T-cell (primary cell): ENCODE measurements at regions not wholly inside any gene's neighbourhood (a gene's known extent, or its start where the extent isn't known, plus 50 kb on each side); places are given as distances from the start of the nearest gene placed in this dataset.
"Not testable (repeated sequence)": the region's sequence is repeated elsewhere in the genome, so short reads cannot be mapped to it uniquely, and the experiment has no call there.

Source experiments
- ATAC-seq, 4 experiments: fragments of 200-7000 bp in 3 of 4; fragments of 150-1000 bp in 1 of 4; cut with Tn5 transposase; replicated peaks in 1 of 4; 1 replicate in 3 of 4; 2 replicates in 1 of 4; pipeline ENCODE4 v1.10.0; 2021; ENCODE audit warnings: moderate library complexity in 3 of 4, mild to moderate bottlenecking in 2 of 4, moderate number of reproducible peaks in 1 of 4
- CTCF ChIA-PET, 2 donors: fragments of 300-600 bp; sonication (Branson Sonifier 250); formaldehyde crosslinking; loops; one replicate each; lab custom pipeline; 2022; ENCODE audit warnings: antibody characterized with exemption in 2 of 2; lab: Charles Lee
- POLR2A ChIA-PET, 2 donors: fragments of 300-600 bp; sonication (Branson Sonifier 250); formaldehyde crosslinking; loops; one replicate each; lab custom pipeline; 2022; ENCODE audit warnings: antibody characterized with exemption in 2 of 2; lab: Charles Lee
- DNase-seq, 35 experiments: peaks; one replicate each; pipeline versions ENCODE4 v3.0.0 to v3.0.0-alpha.2; 2013 to 2023
- H3K27ac ChIP-seq: one replicate; pipeline ENCODE4 v1.5.1; 2013; ENCODE audit warnings: low read length
- H3K27me3 ChIP-seq, 2 experiments: replicated peaks in 1 of 2; 1 replicate in 1 of 2; 2 replicates in 1 of 2; pipeline versions ENCODE4 v1.6.1 to v1.7.0; 2013; ENCODE audit warnings: low read length in 1 of 2, mixed read lengths in 1 of 2; ENCODE audit not compliant: control insufficient read depth in 2 of 2, insufficient read depth in 2 of 2; ENCODE audit errors: extremely low read depth in 1 of 2
- H3K36me3 ChIP-seq, 2 donors: 1 replicate in 1 of 2; 2 replicates in 1 of 2; pipeline versions ENCODE4 v1.6.1 to v1.7.0; 2013; ENCODE audit warnings: low read length in 1 of 2; ENCODE audit not compliant: control insufficient read depth in 2 of 2, insufficient read depth in 1 of 2; ENCODE audit errors: extremely low read depth in 1 of 2
- H3K4me1 ChIP-seq, 2 experiments: 1 replicate in 1 of 2; 2 replicates in 1 of 2; pipeline versions ENCODE4 v1.6.1 to v1.7.0; 2013; ENCODE audit warnings: low read length in 2 of 2, mixed read lengths in 1 of 2; ENCODE audit not compliant: insufficient read depth in 2 of 2, control insufficient read depth in 1 of 2; ENCODE audit errors: extremely low read depth in 1 of 2
- H3K4me3 ChIP-seq, 2 donors: 1 replicate in 1 of 2; 2 replicates in 1 of 2; pipeline versions ENCODE4 v1.5.1 to v1.7.0; 2013; ENCODE audit warnings: mild to moderate bottlenecking in 2 of 2, low read length in 1 of 2, moderate library complexity in 1 of 2; ENCODE audit not compliant: control insufficient read depth in 1 of 2; ENCODE audit errors: extremely low read depth in 1 of 2
- H3K9me3 ChIP-seq: 2 replicates; pipeline ENCODE4 v1.7.0; 2013
- H3K27ac Mint-ChIP-seq, 2 donors: one replicate each; pipeline ENCODE4 v1.8.0; 2020 to 2021; ENCODE audit warnings: mild to moderate bottlenecking in 2 of 2, mixed read lengths in 2 of 2
- H3K27me3 Mint-ChIP-seq, 2 donors: one replicate each; pipeline ENCODE4 v1.8.0; 2021 to 2022; ENCODE audit warnings: mixed read lengths in 2 of 2
- H3K36me3 Mint-ChIP-seq: one replicate; pipeline ENCODE4 v1.8.0; 2021; ENCODE audit warnings: mixed read lengths
- H3K4me1 Mint-ChIP-seq, 3 donors: one replicate each; pipeline ENCODE4 v1.8.0; 2020 to 2022; ENCODE audit warnings: mixed read lengths in 3 of 3, mild to moderate bottlenecking in 1 of 3
- H3K4me3 Mint-ChIP-seq, 3 donors: one replicate each; pipeline ENCODE4 v1.8.0; 2020 to 2022; ENCODE audit warnings: mild to moderate bottlenecking in 3 of 3, mixed read lengths in 3 of 3, moderate library complexity in 3 of 3
- H3K9me3 Mint-ChIP-seq, 3 donors: one replicate each; pipeline ENCODE4 v1.8.0; 2020 to 2022; ENCODE audit warnings: mixed read lengths in 3 of 3
- WGBS: methylation state at CpG from one replicate; pipeline ENCODE4 v1.1.5; 2013; ENCODE audit warnings: missing lambda C conversion rate; ENCODE audit not compliant: insufficient coverage; 5-methylcytosine and 5-hydroxymethylcytosine counted together

DNA sequence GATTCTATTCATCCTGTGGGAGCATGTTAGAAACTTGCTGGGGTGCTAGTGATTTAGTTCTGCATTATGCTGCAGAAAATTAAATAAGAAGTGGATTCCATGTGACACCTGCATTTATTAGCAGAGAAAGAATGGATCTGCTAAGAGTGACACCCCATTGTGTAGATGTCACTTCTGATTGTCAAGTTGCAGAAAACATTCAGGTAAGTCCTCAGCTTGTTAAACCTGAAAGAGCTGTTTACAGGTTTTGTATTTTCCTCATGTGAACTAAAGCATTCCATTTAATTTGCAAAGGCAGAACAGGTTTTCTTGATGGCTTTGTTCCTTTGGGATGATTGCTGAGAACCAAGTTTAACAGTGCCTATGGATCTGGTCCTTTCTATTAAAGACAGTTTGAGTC lies 238.7 kb downstream of the ABCC12 start:
- H3K36me3 Mint-ChIP-seq: no peaks in the 10 kb centered on the region
- ATAC-seq (no peak), DNase-seq (no peak)
- H3K27ac ChIP-seq: no peak overlapping the region
- H3K4me1 Mint-ChIP-seq: no peaks in the 10 kb centered on the region
- CTCF ChIA-PET: no interaction called here
- no peaks in the 10 kb centered on the region for H3K36me3 ChIP-seq
- no peak overlapping the region for H3K27ac Mint-ChIP-seq
- peaks cover 4 to 5% (median 4%) of the 10 kb centered on the region in 3 donors for H3K9me3 Mint-ChIP-seq
- H3K9me3 ChIP-seq: no peaks in the 10 kb centered on the region
- no peaks in the 10 kb centered on the region for H3K27me3 ChIP-seq
- no peaks in the 10 kb centered on the region for H3K4me1 ChIP-seq
- no peak overlapping the region for H3K4me3 ChIP-seq
- H3K27me3 Mint-ChIP-seq: peaks cover 0 to 10% of the 10 kb centered on the region in 2 donors
- H3K4me3 Mint-ChIP-seq: no peak overlapping the region
- POLR2A ChIA-PET: no interaction called here

DNA sequence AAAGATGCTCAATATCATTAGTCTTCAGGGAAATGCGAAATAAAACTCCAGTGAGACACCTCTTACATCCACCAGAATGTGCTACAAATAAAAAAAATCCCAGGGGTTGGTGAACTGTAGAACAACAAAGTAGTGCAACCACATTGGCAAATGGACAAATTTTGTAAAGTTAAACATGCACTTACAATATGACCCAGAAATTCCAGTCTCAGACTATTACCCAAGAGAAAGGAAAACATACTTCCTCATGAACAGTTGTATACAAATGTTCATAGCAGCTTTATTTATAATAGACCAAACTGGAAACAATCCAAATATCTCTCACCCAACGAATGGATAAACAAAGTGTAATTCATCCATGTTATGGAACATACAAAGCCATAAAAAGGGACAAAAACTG lies 239.5 kb downstream of the ABCC12 start:
- Histone ChIP-seq H3K9me3 (no peaks in the 10 kb centered on the region), H3K27ac (no peak overlapping the region), H3K4me1 (no peaks in the 10 kb centered on the region), H3K4me3 (no peak overlapping the region), H3K27me3 (no peaks in the 10 kb centered on the region), H3K36me3 (no peaks in the 10 kb centered on the region)
- Mint-ChIP-seq H3K36me3 (no peaks in the 10 kb centered on the region), H3K4me3 (no peak overlapping the region), H3K9me3 (peaks cover 4 to 5% (median 4%) of the 10 kb centered on the region in 3 donors), H3K27me3 (peaks cover 0 to 13% of the 10 kb centered on the region in 2 donors), H3K4me1 (no peaks in the 10 kb centered on the region), H3K27ac (no peak overlapping the region)
- ATAC-seq: no peak
- ChIA-PET POLR2A (no interaction called here), CTCF (no interaction called here)
- no peak for DNase-seq
- no CpG with 5 or more reads among the region's 2 CpGs for WGBS

DNA sequence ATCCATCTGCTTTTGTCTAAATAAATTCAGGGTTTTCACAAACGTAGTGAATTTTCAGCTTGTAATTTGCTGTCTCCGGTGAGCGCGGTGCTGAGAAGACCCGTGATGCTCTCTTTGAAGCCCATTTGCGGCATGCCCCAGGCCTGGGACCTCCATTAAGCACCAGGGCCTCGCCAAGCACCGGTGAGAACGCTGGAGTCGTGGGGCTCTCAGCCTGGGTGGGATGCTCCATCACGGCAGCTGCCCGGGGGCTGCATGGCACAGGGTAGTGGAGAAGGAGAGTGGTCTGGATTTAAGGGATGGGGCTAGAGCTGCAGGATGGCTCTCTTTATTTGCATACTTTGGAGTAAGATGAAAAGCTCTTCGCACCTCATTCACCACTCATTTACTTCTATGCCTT lies 248.7 kb downstream of the ABCC12 start:
- Histone ChIP-seq H3K27me3 (peaks cover 0 to 7% of the 10 kb centered on the region in 2 experiments), H3K9me3 (no peaks in the 10 kb centered on the region), H3K4me1 (no peaks in the 10 kb centered on the region), H3K4me3 (no peak overlapping the region), H3K27ac (no peak overlapping the region), H3K36me3 (no peaks in the 10 kb centered on the region)
- POLR2A ChIA-PET: no interaction called here
- DNase-seq (no peak), ATAC-seq (no peak)
- H3K4me1 Mint-ChIP-seq: no peaks in the 10 kb centered on the region
- no peak overlapping the region for H3K27ac Mint-ChIP-seq
- peaks cover 0 to 4% (median 4%) of the 10 kb centered on the region in 3 donors for H3K9me3 Mint-ChIP-seq
- no peaks in the 10 kb centered on the region for H3K36me3 Mint-ChIP-seq
- CTCF ChIA-PET: no interaction called here
- WGBS: 72% methylated on average over 12 of the region's 13 CpGs
- no peak overlapping the region for H3K4me3 Mint-ChIP-seq
- H3K27me3 Mint-ChIP-seq: peaks cover 0 to 6% of the 10 kb centered on the region in 2 donors

DNA sequence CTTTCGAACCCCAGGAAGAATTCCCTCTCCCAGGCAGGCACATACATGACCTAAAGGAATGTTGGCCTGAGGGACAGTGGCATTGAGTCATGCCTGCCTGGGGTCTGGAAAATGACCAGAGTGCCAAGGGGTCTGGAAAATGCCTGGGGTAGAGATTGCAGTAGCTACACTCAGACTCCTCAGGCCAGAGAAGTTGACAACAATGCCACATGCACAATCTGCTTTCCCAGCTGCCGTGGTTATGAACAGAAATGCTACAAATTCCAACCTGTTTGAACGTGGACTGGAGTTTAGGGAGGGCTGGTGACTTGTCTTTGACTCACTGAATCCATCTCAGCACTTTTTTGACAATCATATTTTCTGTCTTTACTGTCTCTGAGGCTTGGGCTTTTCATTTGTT lies 250.0 kb downstream of the ABCC12 start:
- Histone ChIP-seq H3K27me3 (peaks cover 0 to 7% of the 10 kb centered on the region in 2 experiments), H3K36me3 (no peaks in the 10 kb centered on the region), H3K9me3 (no peaks in the 10 kb centered on the region), H3K4me1 (no peaks in the 10 kb centered on the region), H3K4me3 (no peak overlapping the region), H3K27ac (no peak overlapping the region)
- H3K4me1 Mint-ChIP-seq: no peaks in the 10 kb centered on the region
- H3K4me3 Mint-ChIP-seq: no peak overlapping the region
- DNase-seq (no peak), ATAC-seq (no peak)
- no peaks in the 10 kb centered on the region for H3K36me3 Mint-ChIP-seq
- WGBS: no CpG with 5 or more reads among the region's 3 CpGs
- H3K27ac Mint-ChIP-seq: no peak overlapping the region
- no peaks in the 10 kb centered on the region for H3K27me3 Mint-ChIP-seq
- POLR2A ChIA-PET: no interaction called here
- H3K9me3 Mint-ChIP-seq: no peaks in the 10 kb centered on the region
- CTCF ChIA-PET: no interaction called here

DNA sequence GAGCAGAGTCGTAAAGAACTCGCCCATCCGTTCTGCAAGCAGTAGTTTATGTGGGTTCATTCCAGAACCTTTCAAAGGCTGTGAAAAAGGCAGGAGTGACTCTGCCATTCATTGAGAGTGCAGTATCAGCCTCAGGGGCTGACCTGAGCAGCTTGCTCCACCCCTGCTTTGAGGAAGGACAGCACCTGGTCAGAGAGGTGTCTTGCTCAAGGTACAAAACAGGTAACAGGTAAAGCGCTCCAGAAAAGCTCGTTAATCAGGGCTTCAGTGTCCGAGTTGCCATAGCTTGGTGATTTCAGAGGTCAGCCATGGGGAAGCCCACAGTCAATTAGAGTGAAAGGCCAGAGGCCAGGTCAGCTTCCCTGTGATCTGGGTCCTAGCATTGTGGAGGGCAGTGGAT lies 251.1 kb downstream of the ABCC12 start:
- Histone ChIP-seq H3K27ac (no peak overlapping the region), H3K4me1 (no peaks in the 10 kb centered on the region), H3K36me3 (no peaks in the 10 kb centered on the region), H3K27me3 (no peaks in the 10 kb centered on the region), H3K9me3 (no peaks in the 10 kb centered on the region), H3K4me3 (no peak overlapping the region)
- ATAC-seq: no peak
- ChIA-PET CTCF (interaction anchor here in 1 of 2 donors (0.7 kb wide), 1 partner anchor 81 kb away, joined by 3 read pairs; no protein-coding TSS in a partner anchor), POLR2A (no interaction called here)
- Mint-ChIP-seq H3K4me1 (no peaks in the 10 kb centered on the region), H3K4me3 (no peak overlapping the region), H3K27ac (no peak overlapping the region), H3K36me3 (no peaks in the 10 kb centered on the region), H3K9me3 (peaks cover 0 to 1% (median 0%) of the 10 kb centered on the region in 3 donors), H3K27me3 (no peaks in the 10 kb centered on the region)
- 81% methylated on average over 6 of the region's 6 CpGs for WGBS
- DNase-seq: no peak

DNA sequence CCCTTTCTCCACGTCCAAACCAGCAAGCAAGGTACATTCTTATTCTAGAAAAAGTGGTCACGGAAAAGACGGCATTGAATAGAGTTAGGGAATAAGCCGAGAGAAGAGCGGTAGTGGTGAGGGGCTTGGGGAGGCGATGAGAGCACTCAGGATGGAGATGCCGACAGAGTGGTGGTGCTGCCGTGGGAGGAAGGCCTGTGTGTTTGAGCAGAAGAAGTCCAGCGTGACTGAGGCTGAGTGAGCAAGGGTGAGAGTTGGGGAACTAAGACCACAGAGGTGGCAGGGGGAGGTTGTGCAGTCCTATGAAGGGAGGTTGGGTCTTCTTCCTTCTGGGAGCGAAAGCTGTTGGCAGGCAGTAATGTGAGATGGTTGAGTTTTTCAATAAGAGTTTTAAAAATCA lies 252.3 kb downstream of the ABCC12 start:
- CTCF ChIA-PET: no interaction called here
- H3K4me3 Mint-ChIP-seq: no peak overlapping the region
- 45% methylated on average over 8 of the region's 10 CpGs for WGBS

DNA sequence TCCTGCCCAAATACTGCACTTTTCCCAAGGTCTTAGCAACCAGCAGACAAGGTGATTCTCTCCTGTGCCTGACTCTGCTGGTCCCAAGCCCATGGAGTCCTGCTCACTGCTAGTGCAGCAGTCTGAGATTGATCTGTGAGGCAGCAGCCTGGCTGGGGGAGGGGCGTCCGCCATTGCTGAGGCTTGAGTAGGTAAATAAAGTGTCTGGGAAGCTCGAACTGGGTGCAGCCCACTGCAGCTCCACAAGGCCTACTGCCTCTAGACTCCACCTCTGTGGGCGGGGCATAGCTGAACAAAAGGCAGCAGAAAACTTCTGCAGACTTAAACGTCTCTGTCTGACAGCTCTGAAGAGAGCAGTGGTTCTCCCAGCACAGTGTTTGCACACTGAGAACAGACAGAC lies 258.7 kb downstream of the ABCC12 start:
- POLR2A ChIA-PET, H3K36me3 Mint-ChIP-seq: not testable (repeated sequence)

More for the DNA sequence above, 252.3 kb downstream of the ABCC12 start:
- no peak for DNase-seq
- Mint-ChIP-seq H3K4me1 (no peaks in the 10 kb centered on the region), H3K36me3 (no peaks in the 10 kb centered on the region), H3K27ac (no peak overlapping the region), H3K27me3 (no peaks in the 10 kb centered on the region), H3K9me3 (peaks cover 0 to 12% (median 0%) of the 10 kb centered on the region in 3 donors)
- H3K4me1 ChIP-seq: no peaks in the 10 kb centered on the region
- no peak for ATAC-seq
- no peaks in the 10 kb centered on the region for H3K27me3 ChIP-seq
- H3K4me3 ChIP-seq: no peak overlapping the region
- H3K36me3 ChIP-seq: no peaks in the 10 kb centered on the region
- H3K27ac ChIP-seq: no peak overlapping the region
- POLR2A ChIA-PET: no interaction called here
- no peaks in the 10 kb centered on the region for H3K9me3 ChIP-seq

More for the DNA sequence above, 258.7 kb downstream of the ABCC12 start:
- H3K27ac ChIP-seq, H3K27me3 Mint-ChIP-seq, H3K4me1 ChIP-seq, H3K4me3 ChIP-seq, H3K4me3 Mint-ChIP-seq, H3K27ac Mint-ChIP-seq, CTCF ChIA-PET, H3K9me3 ChIP-seq, H3K4me1 Mint-ChIP-seq, DNase-seq, H3K36me3 ChIP-seq, ATAC-seq: not testable (repeated sequence)
- peaks cover 0 to 19% of the 10 kb centered on the region in 2 experiments for H3K27me3 ChIP-seq
- peaks cover 0 to 17% (median 10%) of the 10 kb centered on the region in 3 donors for H3K9me3 Mint-ChIP-seq
- WGBS: 74% methylated on average over 4 of the region's 5 CpGs
